Globus pallidus (tissue), 1 donor: ENCODE measurements at regions not wholly inside any gene's neighbourhood (a gene's known extent, or its start where the extent isn't known, plus 50 kb on each side); places are given as distances from the start of the nearest gene placed in this dataset.
"Not testable (repeated sequence)": the region's sequence is repeated elsewhere in the genome, so short reads cannot be mapped to it uniquely, and the experiment has no call there.

Experiments
- DNase-seq: peaks from one replicate; pipeline ENCODE4 v3.0.0-alpha.2; 2015; ENCODE audit warnings: low spot score

GRCh38 chr9:26165426-26165825 is 487.2 kb upstream of the TUSC1 start:
- DNase-seq, result no peak

- no peak for DNase-seq
Measured at GRCh38 chr9:26163931-26164330, 485.7 kb upstream of the TUSC1 start.

- DNase-seq, result no peak
Measured at GRCh38 chr9:26159575-26160392, 481.5 kb upstream of the TUSC1 start.

- DNase-seq, result no peak
Measured at GRCh38 chr9:26158631-26159150, 480.4 kb upstream of the TUSC1 start.

- DNase-seq, result no peak
Measured at GRCh38 chr9:26157411-26157810, 479.2 kb upstream of the TUSC1 start.

- DNase-seq, result no peak
Measured at GRCh38 chr9:26152350-26152749, 474.1 kb upstream of the TUSC1 start.

DNA sequence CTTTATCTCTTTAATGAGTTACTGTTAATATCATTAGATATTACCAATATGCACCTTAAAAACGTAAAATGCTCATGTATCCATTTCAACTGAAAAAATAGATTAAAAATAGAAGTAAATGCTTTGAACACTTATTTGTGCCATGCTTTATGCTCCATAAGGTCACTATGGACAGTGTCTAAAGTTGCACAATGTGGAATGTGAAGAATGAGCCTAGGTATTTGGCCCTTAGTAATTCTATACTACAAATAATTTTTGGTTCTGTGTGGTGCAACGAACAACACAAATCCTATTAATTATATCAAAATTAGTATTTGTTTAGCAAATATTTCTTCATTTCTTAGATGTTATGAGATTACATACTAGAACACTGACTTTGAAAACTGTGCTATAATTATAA is 469.9 kb upstream of the TUSC1 start:
- DNase-seq, result no peak

GRCh38 chr9:26145938-26146337 is 467.7 kb upstream of the TUSC1 start:
- DNase-seq, result no peak

GRCh38 chr9:26142631-26143030 is 464.4 kb upstream of the TUSC1 start:
- DNase-seq, result no peak

GRCh38 chr9:26142201-26142600 is 464.0 kb upstream of the TUSC1 start:
- DNase-seq, result no peak

GRCh38 chr9:26133537-26133936 is 455.3 kb upstream of the TUSC1 start:
- DNase-seq, result no peak

- no peak for DNase-seq
Measured at GRCh38 chr9:26132746-26133312, 454.6 kb upstream of the TUSC1 start.

- DNase-seq, result no peak
Measured at GRCh38 chr9:26131886-26132285, 453.6 kb upstream of the TUSC1 start.

- no peak for DNase-seq
Measured at GRCh38 chr9:26129217-26129616, 451.0 kb upstream of the TUSC1 start.

DNA sequence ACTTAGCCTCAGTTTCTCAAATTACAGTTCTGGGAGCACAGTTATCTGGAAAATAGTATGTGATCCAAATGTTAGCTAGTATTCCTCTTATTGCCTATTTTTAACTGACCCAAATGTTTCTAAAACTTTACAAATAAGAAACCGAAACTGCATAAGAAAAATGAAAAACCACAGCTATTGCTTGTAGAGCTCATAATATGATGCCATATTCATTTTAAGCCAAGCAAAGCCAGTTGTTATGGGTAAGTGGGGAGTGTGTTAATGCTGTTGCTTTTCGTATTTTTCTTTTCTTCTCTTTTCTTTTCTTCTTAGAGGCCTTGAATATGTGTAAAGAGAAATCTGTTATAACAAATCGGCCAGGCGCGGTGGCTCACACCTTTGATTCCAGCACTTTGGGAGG is 447.4 kb upstream of the TUSC1 start:
- DNase-seq, result no peak

DNA sequence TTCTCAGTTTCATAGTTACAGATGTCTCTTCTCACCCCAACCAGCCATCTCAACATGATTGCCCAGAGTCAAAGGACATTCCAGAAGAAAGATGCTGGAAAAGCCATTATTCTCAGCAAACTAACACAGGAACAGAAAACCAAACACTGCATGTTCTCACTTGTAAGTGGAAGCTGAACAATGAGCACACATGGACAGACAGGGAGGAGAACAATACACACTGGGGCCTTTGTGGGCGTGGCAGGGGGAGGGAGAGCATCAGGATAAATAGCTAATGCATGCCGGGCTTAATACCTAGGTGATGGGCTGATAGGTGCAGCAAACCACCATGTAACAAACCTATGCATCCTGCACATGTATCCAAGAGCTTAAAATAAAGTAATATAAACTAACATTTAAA is 437.8 kb upstream of the TUSC1 start:
- not testable (repeated sequence) for DNase-seq

DNA sequence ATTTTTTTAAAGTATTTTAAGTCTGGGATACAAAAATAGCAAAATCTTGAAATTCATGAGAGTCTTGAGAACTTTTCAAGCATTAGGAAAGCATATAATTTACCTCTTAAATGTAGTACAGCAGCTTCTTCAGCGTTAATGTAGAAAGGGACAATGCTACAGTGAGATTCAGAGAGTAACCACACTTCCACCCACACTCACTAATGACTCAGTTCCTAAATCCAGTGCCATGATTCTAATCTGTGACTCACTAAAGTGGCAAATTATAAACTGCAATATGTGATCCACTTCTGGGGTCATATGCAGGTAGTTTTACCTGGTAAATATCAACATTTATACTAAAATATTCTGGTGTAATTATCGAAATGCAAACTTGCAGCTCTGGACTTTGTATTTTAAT is 434.5 kb upstream of the TUSC1 start:
- no peak for DNase-seq

DNA sequence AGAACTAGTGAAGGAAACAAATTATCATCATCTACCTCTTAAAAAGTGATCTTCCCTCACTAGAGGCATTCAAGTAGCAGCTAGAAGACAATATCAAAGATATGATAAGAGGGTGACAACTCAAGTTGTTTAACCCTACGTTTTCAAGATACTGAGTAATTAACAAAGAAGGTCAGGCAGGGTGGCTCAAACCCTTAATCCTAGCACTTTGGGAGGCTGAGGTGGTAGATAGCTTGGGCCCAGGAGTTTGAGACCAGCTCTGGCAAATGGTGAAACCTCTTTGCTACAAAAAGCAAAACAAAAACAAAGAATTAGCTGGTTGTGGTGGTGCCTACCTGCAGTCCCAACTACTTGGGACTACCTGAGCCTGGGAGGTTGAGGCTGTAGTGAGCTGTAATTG is 408.2 kb upstream of the TUSC1 start:
- DNase-seq, result no peak

GRCh38 chr9:26081847-26082246 is 403.6 kb upstream of the TUSC1 start:
- no peak for DNase-seq

DNA sequence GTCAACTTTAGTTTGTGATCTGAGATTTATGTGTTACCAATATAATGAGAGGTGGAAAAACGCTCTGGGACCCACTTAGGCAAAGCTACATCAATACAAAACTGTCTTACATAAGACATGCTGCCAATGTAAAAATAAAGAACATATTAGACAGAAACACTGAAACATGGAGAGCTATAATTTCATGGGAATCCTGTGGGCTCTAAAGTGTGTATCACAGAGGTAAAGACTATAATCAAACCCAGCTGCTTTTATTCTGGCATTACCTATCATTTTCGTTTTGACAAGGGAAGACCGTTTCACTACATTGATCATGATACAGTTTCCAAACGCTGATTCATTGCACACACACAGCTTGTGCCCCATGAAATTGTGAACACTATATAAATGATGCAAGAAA is 400.5 kb upstream of the TUSC1 start:
- DNase-seq, result no peak

DNA sequence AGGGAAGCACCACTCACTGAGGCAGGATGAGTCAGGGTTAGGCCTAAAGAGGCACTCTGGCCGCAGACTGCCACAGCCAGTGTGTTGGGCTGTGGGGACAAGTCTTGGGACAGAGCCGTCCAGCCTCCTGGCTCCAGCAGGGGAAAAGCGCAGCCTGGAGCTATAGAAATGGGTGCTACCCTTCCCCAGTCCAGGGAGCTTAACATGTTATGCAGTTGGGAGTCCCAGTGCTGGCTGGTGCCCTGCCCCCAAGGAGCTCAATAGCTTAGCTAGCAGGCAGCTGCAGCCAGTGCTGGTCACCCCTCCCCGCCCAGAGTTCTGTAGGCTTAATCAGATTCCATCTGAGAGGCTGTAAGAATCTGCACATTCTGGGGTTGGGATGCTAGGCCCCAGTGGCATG is 399.6 kb upstream of the TUSC1 start:
- DNase-seq, result no peak

DNA sequence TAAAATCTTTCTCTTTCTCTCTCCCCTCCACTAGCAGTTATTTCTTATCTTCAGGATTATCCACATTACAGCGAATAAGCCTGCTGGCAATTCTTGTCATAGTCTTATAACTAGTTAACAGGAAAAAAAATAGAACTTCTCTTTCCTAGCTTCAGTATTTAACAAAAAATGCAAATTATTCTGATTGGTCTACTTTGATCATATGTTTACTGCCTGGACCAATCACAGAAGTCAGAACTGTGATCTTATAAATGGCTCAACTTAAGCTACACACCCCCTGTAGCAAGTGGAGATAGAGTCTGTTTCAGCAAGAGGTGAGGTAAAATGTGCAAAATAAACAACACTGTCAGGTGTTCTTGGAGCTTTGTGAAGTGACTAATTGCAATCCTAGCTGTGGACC is 389.4 kb upstream of the TUSC1 start:
- no peak for DNase-seq

GRCh38 chr9:26066237-26066636 is 388.0 kb upstream of the TUSC1 start:
- peak; percentile 23 for DNase-seq
